Choroid plexus epithelial cell (primary cell): ENCODE measurements at regions not wholly inside any gene's neighbourhood (a gene's known extent, or its start where the extent isn't known, plus 50 kb on each side); places are given as distances from the start of the nearest gene placed in this dataset.

Source experiments
- DNase-seq: peaks from one replicate; pipeline ENCODE4 v3.0.0-alpha.2; 2010; ENCODE audit warnings: low read depth
- H3K4me3 ChIP-seq: 2 replicates; pipeline ENCODE4 v1.5.1; 2011; ENCODE audit warnings: low read depth, mild to moderate bottlenecking, control low read depth, low read length, moderate library complexity
- TF ChIP-seq, protein P1 (sequence below): conservative IDR thresholded peaks from 2 replicates; pipeline ENCODE4 v1.5.1; 2011; ENCODE audit warnings: low read depth, mild to moderate bottlenecking, control low read depth, inconsistent platforms, low read length, moderate library complexity

DNA sequence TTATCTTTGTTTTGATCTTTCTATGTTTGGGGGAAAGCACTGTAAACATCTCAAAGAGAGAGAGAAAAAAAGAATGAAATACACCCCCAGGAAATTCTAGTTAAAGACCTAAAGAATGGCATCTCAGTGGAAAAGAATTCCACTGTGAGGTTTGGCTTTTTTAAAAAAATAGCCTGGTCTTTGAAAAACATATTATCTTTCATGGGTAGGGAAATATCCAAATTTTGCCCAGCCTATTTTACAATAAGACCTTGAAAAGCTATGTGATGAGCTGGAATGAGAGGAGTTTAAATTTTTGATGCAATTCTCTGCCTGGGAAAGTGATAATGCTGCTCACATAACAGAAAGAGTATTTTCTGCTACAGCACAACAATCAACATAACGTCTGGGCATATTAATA, 348.1 kb upstream of the WWC1 start:
- H3K4me3 ChIP-seq: no peak overlapping the region
- TF ChIP-seq, protein P1, sequence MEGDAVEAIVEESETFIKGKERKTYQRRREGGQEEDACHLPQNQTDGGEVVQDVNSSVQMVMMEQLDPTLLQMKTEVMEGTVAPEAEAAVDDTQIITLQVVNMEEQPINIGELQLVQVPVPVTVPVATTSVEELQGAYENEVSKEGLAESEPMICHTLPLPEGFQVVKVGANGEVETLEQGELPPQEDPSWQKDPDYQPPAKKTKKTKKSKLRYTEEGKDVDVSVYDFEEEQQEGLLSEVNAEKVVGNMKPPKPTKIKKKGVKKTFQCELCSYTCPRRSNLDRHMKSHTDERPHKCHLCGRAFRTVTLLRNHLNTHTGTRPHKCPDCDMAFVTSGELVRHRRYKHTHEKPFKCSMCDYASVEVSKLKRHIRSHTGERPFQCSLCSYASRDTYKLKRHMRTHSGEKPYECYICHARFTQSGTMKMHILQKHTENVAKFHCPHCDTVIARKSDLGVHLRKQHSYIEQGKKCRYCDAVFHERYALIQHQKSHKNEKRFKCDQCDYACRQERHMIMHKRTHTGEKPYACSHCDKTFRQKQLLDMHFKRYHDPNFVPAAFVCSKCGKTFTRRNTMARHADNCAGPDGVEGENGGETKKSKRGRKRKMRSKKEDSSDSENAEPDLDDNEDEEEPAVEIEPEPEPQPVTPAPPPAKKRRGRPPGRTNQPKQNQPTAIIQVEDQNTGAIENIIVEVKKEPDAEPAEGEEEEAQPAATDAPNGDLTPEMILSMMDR: no peak
- DNase-seq: no peak

DNA sequence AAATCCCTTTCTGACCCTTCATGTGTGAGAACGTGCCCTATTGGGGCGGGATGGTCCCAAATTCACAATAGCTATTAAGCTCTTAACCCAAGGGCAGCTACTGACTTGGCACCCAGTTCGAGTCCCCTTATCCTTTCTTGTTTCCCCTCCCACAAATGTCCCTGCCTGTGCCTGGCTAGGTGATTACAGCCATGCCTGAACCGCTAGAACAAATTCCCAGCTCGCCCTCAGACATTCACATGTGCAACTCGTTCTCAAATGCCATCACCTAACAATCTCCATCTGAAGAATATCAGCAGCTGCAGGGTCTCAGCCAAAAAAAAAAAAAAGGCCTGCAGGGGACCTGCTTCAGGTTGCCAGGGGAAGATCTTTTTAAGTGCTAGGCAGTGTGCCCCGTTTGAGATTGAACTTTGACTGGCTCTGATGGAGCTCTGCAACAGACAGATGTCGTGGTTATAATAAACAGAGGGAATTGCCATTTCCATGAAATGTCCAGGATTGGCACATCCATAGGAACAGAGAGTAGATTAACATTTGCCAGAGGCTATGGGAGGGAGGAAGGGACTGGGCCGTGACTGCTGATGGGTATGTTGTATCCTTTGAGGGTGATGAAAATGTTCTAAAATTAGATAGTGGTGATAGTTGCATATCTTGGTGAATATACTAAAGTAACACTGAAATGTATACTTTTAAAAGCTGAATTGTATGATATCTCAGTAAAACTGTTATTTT, 347.2 kb upstream of the WWC1 start:
- DNase-seq: no peak
- H3K4me3 ChIP-seq: no peak overlapping the region
- TF ChIP-seq, protein P1: no peak

DNA sequence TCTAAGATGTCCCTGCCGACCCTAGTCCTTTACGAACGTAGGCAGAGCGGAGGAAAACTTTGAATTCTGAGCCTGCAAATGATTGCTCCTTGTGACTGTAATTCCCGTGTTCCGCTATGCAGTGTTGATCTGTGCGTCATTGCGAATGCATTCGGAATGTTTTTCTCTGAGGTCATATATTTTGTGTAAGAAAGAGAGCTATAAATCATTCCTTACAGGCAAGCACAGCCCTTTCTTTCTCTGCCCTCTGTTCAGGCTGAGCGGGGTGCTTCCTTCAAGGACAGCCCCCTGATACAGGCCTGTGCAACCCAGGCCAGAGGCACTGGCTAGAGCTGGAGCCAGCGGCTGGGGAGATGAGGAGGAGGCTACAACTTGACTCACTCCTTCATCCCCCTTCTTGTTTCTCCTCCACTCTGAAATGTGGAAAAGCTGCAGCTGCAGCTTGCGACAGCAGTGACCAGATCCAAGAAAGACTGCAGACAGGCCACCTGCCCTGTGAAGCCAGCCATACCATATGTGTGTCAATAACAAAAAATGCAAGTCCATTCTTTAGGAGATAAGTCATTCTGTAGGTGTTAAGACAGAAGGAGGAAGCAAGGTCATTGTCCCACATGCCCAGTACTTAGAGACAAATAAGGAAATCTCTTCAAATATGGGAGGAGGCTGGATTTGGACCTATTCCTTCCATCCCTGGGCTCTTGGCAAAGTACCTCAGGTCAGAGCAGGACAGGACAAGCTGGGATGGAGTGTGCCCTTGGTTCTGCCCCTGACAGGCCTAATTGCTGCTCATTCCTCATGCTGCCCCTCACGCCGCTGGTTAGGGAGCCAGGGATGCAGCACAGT, 345.7 kb upstream of the WWC1 start:
- H3K4me3 ChIP-seq: no peak overlapping the region

DNA sequence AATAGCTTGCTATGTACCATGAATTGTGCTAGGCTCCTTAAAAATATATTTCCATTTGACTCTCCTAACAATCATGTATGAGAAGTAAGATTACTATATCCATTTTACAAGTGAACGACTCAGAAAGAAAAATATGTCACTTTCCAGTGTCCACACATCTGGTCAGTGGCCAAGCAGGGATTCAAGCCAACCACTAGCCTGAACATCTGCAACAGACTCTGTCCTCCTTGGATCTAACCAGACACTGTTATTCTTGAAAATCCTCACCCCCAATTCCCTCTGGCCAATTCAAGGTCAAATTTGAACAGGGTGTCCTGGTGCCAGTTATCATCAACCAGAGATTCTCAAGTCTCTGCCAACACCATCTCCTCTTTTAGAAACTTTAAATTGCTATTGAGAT, 344.1 kb upstream of the WWC1 start:
- DNase-seq: no peak
- TF ChIP-seq, protein P1: no peak

More for the DNA sequence above, 345.7 kb upstream of the WWC1 start:
- TF ChIP-seq, protein P1: no peak
- peak; percentile 74 for DNase-seq

DNA sequence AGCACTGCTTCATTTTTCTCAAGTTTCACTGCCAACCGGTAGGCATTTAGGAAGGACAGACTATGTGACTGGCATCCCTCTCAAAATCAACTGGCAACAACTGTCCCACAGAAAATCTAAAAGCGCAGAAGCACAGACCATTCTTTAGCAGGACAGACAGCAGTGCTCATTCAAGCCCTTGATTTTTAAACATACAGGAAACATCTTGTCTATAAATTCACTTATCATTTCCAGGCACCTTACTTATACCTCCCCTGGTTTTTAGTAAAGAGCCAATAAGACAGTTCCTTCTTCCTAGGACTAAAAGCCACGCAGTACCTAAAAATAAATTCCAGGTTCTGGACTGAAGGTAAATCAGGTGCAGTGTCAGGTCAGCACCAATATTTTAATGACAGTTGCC, 343.2 kb upstream of the WWC1 start:
- TF ChIP-seq, protein P1: no peak
- no peak for DNase-seq
- H3K4me3 ChIP-seq: no peak overlapping the region

More for the DNA sequence above, 344.1 kb upstream of the WWC1 start:
- H3K4me3 ChIP-seq: no peak overlapping the region

DNA sequence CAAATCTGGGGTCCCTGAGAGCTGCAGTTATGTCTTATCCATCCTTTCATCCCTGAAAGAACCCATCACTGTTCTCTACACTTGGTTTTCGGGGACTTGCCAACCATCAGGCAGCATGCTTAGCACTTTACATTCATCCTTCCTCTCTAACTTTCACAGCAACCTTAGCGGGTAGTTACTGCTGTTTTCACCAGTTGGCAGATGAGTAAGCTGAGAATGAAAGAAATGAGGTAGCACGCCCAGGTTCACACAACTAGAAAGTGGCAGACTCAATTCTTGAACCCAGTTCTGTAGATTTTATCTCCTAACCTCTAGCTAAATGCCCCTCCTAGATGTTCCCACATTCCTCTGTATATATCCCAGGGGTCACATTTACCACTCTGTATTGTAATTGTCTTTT, 342.0 kb upstream of the WWC1 start:
- no peak overlapping the region for H3K4me3 ChIP-seq
- no peak for DNase-seq
- TF ChIP-seq, protein P1: no peak
